GM21529 (cell line): ENCODE measurements at regions not wholly inside any gene's neighbourhood (a gene's known extent, or its start where the extent isn't known, plus 50 kb on each side); places are given as distances from the start of the nearest gene placed in this dataset.
"Not testable (repeated sequence)": the region's sequence is repeated elsewhere in the genome, so short reads cannot be mapped to it uniquely, and the experiment has no call there.

Experiments used
- ATAC-seq: cut with Tn5 transposase; IDR thresholded peaks from one replicate; pipeline ENCODE4 v1.9.1; 2021; ENCODE audit not compliant: unreplicated experiment

- no peak for ATAC-seq
Measured at GRCh38 chr5:79924936-79925893, 65.8 kb downstream of the MTX3 start.

GRCh38 chr5:79923431-79923830, 67.6 kb downstream of the MTX3 start:
- no peak for ATAC-seq

GRCh38 chr5:79922626-79923025, 68.4 kb downstream of the MTX3 start:
- no peak for ATAC-seq

- not testable (repeated sequence) for ATAC-seq
Measured at GRCh38 chr5:79907452-79907851, 83.6 kb downstream of the MTX3 start.

GRCh38 chr5:79902571-79902970, 88.5 kb downstream of the MTX3 start:
- ATAC-seq, result not testable (repeated sequence)

GRCh38 chr5:79901631-79902030, 89.4 kb downstream of the MTX3 start:
- no peak for ATAC-seq

GRCh38 chr5:79898611-79899010, 92.5 kb downstream of the MTX3 start:
- no peak for ATAC-seq

- ATAC-seq, result no peak
Measured at GRCh38 chr5:79893976-79894375, 97.1 kb downstream of the MTX3 start.

GRCh38 chr5:79893485-79893884, 97.6 kb downstream of the MTX3 start:
- ATAC-seq, result no peak

- ATAC-seq, result no peak
Measured at GRCh38 chr5:79890930-79891249, 100.2 kb downstream of the MTX3 start.

GRCh38 chr5:79890119-79890929, 100.7 kb downstream of the MTX3 start:
- no peak for ATAC-seq

GRCh38 chr5:79888643-79889042, 102.4 kb downstream of the MTX3 start:
- no peak for ATAC-seq

GRCh38 chr5:79886925-79887655, 104.0 kb downstream of the MTX3 start:
- ATAC-seq, result peak; percentile 51

GRCh38 chr5:79886456-79886855, 104.6 kb downstream of the MTX3 start:
- no peak for ATAC-seq

- not testable (repeated sequence) for ATAC-seq
Measured at GRCh38 chr5:79879880-79880279, 111.2 kb downstream of the MTX3 start.

GRCh38 chr5:79878721-79879336, 112.2 kb downstream of the MTX3 start:
- no peak for ATAC-seq

- no peak for ATAC-seq
Measured at GRCh38 chr5:79878136-79878679, 112.9 kb downstream of the MTX3 start.

GRCh38 chr5:79876456-79876855, 114.6 kb downstream of the MTX3 start:
- no peak for ATAC-seq

- ATAC-seq, result no peak
Measured at GRCh38 chr5:79875230-79875629, 115.8 kb downstream of the MTX3 start.

- no peak for ATAC-seq
Measured at GRCh38 chr5:79873187-79873586, 117.9 kb downstream of the MTX3 start.

GRCh38 chr5:79872291-79872690, 118.8 kb downstream of the MTX3 start:
- ATAC-seq, result no peak
